SK-N-MC (cell line): ENCODE measurements at regions not wholly inside any gene's neighbourhood (a gene's known extent, or its start where the extent isn't known, plus 50 kb on each side); places are given as distances from the start of the nearest gene placed in this dataset.

Source experiments
- EZH2 ChIP-seq: fragments of 200-600 bp; sonication (generic); IDR thresholded peaks from one replicate; pipeline ENCODE4 v1.6.1; 2017; ENCODE audit warnings: antibody characterized with exemption
- FOXP2 ChIP-seq: optimal IDR thresholded peaks from 2 replicates; pipeline ENCODE3; 2011; ENCODE audit warnings: mild to moderate bottlenecking, moderate library complexity; ENCODE audit not compliant: insufficient read depth; ENCODE audit errors: extremely low read length, control extremely low read depth
- POLR2AphosphoS5 ChIP-seq: IDR thresholded peaks from 2 replicates; pipeline ENCODE4 v1.6.1; 2012; ENCODE audit warnings: mild to moderate bottlenecking, low read depth, low read length, borderline replicate concordance

DNA sequence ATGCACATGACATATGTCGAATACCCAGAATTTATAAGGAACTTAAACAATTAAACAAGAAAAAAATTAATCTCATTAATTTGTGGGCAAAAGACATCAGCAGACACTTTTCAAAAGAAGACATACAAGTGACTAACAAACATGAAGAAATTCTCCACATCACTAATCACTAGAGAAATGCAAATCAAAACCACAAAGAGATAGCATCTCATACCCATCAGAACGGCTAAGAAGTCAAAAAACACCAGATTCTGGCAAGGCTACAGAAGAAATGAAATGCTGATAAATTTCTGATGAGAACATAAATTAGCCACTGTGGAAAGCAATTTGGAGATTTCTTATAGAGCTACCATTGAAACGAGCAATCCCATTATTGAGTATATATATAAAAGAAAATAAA is 210.6 kb upstream of the LUZP2 start:
- TF ChIP-seq EZH2 (no peak), FOXP2 (no peak), POLR2AphosphoS5 (no peak)
